Panc1 (cell line): ENCODE measurements at regions not wholly inside any gene's neighbourhood (a gene's known extent, or its start where the extent isn't known, plus 50 kb on each side); places are given as distances from the start of the nearest gene placed in this dataset.

Experiments
- POLR2AphosphoS5 ChIP-seq: IDR thresholded peaks from 2 replicates; pipeline ENCODE4 v1.6.1; 2012; ENCODE audit warnings: mild to moderate bottlenecking, low read depth, low read length, moderate library complexity
- SIN3A ChIP-seq: IDR thresholded peaks from 2 replicates; pipeline ENCODE4 v1.6.1; 2012; ENCODE audit warnings: low read depth, mild to moderate bottlenecking, low read length, moderate library complexity, borderline replicate concordance; ENCODE audit not compliant: insufficient read depth
- TF ChIP-seq, protein P1 (sequence below): fragments of 450-650 bp; IDR thresholded peaks from 2 replicates; pipeline ENCODE4 v1.5.1; 2017; ENCODE audit warnings: mild to moderate bottlenecking
- TF ChIP-seq, protein P2 (sequence below), 2 experiments: IDR thresholded peaks; 2 replicates each; pipeline ENCODE4 v1.6.1; 2011 to 2012; ENCODE audit warnings: low read depth in 2 of 2, control low read depth in 1 of 2, low read length in 1 of 2, mild to moderate bottlenecking in 1 of 2, moderate library complexity in 1 of 2; ENCODE audit not compliant: insufficient read depth in 1 of 2

DNA sequence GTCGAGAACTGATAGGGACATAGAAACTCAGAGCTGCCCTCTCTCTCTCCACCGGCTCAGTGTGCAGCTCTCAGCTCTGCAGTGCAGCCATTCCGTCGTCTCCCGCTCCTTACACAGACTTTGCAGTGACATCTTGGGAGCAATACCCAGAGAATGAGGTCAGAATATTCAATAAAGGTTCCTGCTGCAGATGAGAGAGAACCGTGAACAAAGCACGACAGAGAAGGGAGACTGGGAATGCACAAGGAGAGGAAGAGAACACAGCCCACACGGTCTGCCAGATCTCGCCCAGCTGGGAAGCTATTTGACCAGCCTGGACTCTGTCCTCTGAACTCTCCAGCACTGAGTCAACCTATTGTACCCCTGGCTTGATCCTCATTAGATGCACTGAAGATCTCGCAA lies 118.0 kb upstream of the PPARGC1A start:
- TF ChIP-seq, protein P1, sequence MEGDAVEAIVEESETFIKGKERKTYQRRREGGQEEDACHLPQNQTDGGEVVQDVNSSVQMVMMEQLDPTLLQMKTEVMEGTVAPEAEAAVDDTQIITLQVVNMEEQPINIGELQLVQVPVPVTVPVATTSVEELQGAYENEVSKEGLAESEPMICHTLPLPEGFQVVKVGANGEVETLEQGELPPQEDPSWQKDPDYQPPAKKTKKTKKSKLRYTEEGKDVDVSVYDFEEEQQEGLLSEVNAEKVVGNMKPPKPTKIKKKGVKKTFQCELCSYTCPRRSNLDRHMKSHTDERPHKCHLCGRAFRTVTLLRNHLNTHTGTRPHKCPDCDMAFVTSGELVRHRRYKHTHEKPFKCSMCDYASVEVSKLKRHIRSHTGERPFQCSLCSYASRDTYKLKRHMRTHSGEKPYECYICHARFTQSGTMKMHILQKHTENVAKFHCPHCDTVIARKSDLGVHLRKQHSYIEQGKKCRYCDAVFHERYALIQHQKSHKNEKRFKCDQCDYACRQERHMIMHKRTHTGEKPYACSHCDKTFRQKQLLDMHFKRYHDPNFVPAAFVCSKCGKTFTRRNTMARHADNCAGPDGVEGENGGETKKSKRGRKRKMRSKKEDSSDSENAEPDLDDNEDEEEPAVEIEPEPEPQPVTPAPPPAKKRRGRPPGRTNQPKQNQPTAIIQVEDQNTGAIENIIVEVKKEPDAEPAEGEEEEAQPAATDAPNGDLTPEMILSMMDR: no peak
- TF ChIP-seq SIN3A (no peak), POLR2AphosphoS5 (no peak)
- TF ChIP-seq, protein P2, sequence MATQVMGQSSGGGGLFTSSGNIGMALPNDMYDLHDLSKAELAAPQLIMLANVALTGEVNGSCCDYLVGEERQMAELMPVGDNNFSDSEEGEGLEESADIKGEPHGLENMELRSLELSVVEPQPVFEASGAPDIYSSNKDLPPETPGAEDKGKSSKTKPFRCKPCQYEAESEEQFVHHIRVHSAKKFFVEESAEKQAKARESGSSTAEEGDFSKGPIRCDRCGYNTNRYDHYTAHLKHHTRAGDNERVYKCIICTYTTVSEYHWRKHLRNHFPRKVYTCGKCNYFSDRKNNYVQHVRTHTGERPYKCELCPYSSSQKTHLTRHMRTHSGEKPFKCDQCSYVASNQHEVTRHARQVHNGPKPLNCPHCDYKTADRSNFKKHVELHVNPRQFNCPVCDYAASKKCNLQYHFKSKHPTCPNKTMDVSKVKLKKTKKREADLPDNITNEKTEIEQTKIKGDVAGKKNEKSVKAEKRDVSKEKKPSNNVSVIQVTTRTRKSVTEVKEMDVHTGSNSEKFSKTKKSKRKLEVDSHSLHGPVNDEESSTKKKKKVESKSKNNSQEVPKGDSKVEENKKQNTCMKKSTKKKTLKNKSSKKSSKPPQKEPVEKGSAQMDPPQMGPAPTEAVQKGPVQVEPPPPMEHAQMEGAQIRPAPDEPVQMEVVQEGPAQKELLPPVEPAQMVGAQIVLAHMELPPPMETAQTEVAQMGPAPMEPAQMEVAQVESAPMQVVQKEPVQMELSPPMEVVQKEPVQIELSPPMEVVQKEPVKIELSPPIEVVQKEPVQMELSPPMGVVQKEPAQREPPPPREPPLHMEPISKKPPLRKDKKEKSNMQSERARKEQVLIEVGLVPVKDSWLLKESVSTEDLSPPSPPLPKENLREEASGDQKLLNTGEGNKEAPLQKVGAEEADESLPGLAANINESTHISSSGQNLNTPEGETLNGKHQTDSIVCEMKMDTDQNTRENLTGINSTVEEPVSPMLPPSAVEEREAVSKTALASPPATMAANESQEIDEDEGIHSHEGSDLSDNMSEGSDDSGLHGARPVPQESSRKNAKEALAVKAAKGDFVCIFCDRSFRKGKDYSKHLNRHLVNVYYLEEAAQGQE (IDR thresholded peaks at IDR 0.05; ENCODE audit: insufficient read depth in 1 of 2, low read depth in 2 of 2, low read length in 1 of 2): no peak
